ENCODE measurements at regions not wholly inside any gene's neighbourhood (a gene's known extent, or its start where the extent isn't known, plus 50 kb on each side); places are given as distances from the start of the nearest gene placed in this dataset.

- no peak for DNase-seq (ENCODE audit: low read depth)
These were observed 104.3 kb upstream of the LEF1 start for GRCh38 chr4:108272986-108273385.

- peak; percentile 46 for DNase-seq (ENCODE audit: low read depth)
These were observed 103.8 kb upstream of the LEF1 start for GRCh38 chr4:108272561-108272960.

DNA sequence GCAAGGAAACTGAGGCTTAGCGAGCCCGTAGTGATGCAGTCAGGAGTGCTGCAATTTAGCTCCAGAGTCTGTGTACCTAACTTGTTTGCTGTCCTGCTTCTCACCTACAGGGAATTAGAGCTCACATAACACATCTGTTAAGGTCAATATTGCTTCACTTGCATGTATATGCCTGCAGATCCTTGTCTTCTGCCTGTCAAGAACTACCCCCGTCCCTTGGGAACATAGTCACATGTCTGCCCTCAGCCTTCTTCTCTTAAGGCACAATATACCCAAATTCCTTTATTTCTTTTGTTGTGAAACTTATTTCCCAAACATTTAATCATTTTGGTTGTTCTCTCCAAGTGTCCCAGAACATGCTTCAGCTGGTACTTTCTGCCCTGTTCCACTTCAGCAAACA lies 103.3 kb upstream of the LEF1 start:
- no peak for DNase-seq (ENCODE audit: low read depth)

DNA sequence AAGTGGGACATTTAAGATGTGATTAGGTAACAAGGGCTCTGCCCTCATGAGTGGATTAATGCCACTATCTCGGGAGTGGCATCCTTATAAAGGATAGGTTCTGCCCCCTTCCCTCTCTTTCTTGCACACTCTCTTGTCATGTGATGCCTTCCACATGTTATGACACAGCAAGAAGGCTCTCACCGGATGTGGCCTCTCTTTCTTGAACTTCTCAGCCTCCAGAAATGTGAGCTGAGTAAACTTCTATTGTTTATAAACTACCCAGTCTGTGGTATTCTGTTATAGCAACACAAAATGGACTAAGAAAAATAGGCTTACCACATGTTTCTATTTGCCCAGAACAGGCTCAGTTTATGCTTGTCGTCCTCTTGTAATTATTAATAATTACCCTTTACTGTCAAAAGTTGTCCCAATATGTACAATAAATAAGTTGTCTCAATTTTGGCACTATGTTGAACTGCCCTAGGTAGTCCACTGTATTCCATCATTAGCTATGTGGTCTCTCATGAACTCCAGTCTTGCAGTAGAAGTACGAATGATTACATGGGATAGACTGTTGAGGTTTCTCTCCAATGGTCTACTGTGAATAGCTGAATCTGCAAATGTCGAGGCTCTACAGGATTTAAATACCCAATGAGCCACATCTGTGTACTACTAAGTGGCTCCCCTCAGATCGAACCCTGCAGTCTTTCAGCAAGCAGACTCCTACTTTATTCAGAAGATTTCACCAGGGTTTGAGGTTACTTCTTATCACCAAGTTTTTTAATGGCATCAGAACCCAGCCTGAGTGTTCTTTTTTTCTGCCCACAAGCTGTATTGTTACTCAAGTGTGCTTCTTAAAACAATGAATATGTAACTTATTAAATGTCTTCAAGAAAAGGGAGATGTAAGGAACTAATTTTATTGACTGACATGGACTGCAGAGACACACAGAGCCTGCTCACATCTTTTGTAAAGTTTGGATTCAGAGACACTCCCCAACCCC lies 102.0 kb upstream of the LEF1 start:
- DNase-seq (ENCODE audit: low read depth): peak; percentile 63

GRCh38 chr4:108264693-108265092 lies 96.0 kb upstream of the LEF1 start:
- DNase-seq (ENCODE audit: low read depth): no peak

DNA sequence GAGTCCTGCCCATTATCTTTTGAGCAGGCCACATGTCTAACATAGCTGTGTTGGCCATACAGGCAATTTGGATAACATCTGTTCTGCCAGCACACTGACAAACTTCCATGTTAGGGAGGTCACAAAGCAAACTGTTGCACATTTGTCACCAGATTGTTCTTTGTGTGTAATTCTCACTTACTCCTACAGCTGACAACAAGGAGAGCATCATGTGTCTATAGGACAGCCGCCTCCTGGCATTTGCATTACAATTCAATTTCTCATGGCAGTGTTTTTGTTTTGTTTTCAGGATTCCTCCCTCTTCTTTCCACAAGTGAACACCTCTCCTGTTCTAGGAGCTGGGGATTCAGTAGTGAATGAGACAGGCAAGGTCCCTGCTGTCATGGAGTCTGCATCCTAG lies 94.3 kb upstream of the LEF1 start:
- DNase-seq (ENCODE audit: low read depth): no peak

GRCh38 chr4:108261026-108261425 lies 92.3 kb upstream of the LEF1 start:
- no peak for DNase-seq (ENCODE audit: low read depth)

- DNase-seq (ENCODE audit: low read depth): no peak
These were observed 87.8 kb upstream of the LEF1 start for GRCh38 chr4:108256538-108256937.

DNA sequence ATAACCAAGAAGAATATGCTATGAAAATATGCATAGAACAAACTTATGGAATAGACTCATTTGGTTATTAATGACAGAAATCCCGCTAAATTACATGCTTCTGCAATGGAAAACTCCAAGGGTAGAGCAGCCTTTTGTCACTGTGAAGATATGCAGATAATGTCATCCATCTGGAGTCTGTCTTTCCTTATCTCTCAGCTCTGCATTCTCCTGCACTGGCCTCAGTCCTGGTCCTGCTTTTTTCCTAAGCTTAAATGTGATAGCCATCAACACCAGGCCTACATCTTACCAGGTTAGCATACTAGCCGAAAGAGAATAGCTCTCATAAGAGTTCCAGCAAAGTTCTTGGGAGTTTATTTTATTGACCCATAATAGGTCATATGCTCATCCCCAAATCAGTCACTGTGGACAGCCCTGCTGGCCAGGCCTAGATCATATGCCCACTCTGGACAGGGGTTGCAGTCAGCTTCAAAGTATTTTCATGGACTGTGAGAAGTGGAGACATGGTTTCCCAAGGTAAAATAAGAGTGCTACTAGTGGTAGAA lies 86.5 kb upstream of the LEF1 start:
- DNase-seq (ENCODE audit: low read depth): no peak

GRCh38 chr4:108249397-108249796 lies 80.7 kb upstream of the LEF1 start:
- no peak for DNase-seq (ENCODE audit: low read depth)

- peak; percentile 41 for DNase-seq (ENCODE audit: low read depth)
These were observed 78.8 kb upstream of the LEF1 start for GRCh38 chr4:108247387-108248049.

- DNase-seq (ENCODE audit: low read depth): no peak
These were observed 75.9 kb upstream of the LEF1 start for GRCh38 chr4:108244606-108245005.

- no peak for DNase-seq (ENCODE audit: low read depth)
These were observed 71.6 kb upstream of the LEF1 start for GRCh38 chr4:108240366-108240765.

GRCh38 chr4:108237693-108238092 lies 69.0 kb upstream of the LEF1 start:
- DNase-seq (ENCODE audit: low read depth): no peak

- DNase-seq (ENCODE audit: low read depth): no peak
These were observed 67.5 kb upstream of the LEF1 start for GRCh38 chr4:108236264-108236663.

DNA sequence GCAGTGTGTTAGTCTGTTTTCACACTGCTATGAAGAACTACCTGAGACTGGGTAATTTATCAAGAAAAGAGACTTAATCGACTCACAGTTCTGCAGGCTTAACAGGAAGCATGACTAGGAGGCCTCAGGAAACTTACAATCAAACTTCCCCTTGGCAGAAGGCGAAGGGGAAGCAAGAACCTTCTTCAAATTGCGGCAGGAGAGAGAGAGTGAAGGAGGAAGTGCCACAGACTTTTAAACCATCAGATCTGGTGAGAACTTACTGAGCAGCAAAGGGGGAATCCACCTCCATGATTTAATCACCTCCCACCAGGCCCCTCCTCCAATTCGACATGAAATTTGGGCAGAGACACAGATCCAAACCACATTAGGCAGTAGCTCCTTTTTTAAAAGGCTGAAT lies 59.2 kb upstream of the LEF1 start:
- no peak for DNase-seq (ENCODE audit: low read depth)

DNA sequence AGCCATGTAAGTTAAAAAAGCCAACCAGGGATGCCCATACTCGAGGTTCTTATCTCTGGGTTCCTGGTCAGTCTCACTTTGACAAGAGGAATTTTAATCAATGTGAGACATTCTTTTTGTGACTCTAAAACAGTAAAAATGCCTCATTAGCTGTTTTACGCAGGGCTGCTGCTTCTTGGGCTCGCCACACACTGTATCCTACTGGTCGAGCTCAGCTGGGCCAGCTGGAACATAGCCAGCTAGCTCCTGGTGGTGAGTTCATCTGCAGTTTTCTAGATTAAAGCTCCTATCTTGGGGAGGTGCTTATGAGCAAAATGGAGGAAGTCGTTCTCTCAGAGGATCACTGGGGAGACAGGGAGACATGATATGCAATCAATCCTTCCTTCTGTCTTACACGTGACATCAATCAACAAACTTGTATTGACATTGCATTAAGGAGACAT lies 55.9 kb upstream of the LEF1 start:
- peak; percentile 38 for DNase-seq (ENCODE audit: low read depth)

DNA sequence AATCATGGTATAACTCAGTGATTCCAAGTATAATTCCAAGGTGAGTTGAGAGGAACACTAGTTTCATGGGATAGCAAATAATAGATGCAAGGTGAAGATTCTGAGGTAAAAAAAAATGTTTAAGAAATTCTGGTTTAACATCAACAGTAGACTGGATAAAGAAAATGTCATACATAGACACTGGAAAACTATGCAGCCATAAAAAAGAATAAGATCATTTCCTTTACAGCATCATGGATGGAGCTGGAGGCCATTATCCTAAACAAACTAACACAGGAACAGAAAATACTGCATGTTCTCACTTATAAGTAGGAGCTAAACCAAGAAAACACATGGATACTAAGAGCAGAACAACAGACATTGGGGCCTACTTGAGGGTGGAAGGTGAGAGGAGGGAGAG lies 54.6 kb upstream of the LEF1 start:
- no peak for DNase-seq (ENCODE audit: low read depth)

- DNase-seq (ENCODE audit: low read depth): peak; percentile 2
These were observed 51.3 kb upstream of the LEF1 start for GRCh38 chr4:108219998-108220397.

Measured in Daoy (cell line).